ENCODE measurements at regions not wholly inside any gene's neighbourhood (a gene's known extent, or its start where the extent isn't known, plus 50 kb on each side); places are given as distances from the start of the nearest gene placed in this dataset.

DNA sequence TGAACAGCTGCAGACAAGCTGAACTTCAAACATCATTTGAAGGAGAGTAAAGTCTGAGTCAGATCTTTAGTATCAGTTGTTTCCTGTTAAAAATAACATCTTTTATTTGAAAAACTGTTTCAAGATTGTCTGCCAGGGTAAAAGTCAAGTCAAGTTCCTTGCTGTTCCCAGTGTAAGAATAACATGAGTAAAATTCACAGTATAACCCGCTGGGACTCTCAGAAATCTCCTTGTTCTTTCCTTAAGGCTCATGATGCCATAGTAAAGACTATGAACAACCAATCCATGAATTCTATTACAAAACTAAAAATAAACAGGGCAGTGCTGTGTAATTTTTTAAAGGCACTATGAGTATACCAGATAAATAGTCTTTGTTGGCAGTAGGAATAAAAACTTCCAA is 112.9 kb downstream of the IRS2 start:
- Histone ChIP-seq H3K4me1 (ENCODE audit: control insufficient read depth in 1 of 2, insufficient read depth in 2 of 2, low read length in 2 of 2) (no peaks in the 10 kb centered on the region), H3K79me2 (ENCODE audit: insufficient read depth, low read length) (no peaks in the 10 kb centered on the region), H3K4me3 (replicated peaks in 1 of 3; ENCODE audit: low read depth in 2 of 3, low read length in 3 of 3) (no peak overlapping the region), H3K27me3 (ENCODE audit: control insufficient read depth in 2 of 2, insufficient read depth in 2 of 2, low read length in 2 of 2) (no peaks in the 10 kb centered on the region), H3K36me3 (replicated peaks in 1 of 2; ENCODE audit: control insufficient read depth in 1 of 2, insufficient read depth in 2 of 2, low read length in 2 of 2) (no peaks in the 10 kb centered on the region), H3K4me2 (replicated peaks; ENCODE audit: extremely low read depth, low read length, poor library complexity, severe bottlenecking) (no peak overlapping the region), H4K20me1 (ENCODE audit: insufficient read depth, low read length) (no peaks in the 10 kb centered on the region), H3K27ac (ENCODE audit: low read depth in 1 of 2, low read length in 2 of 2) (no peak overlapping the region), H2AFZ (ENCODE audit: insufficient read depth, low read depth, low read length, poor library complexity, severe bottlenecking) (no peak overlapping the region), H3K9ac (ENCODE audit: insufficient read depth, low read length, poor library complexity, severe bottlenecking) (no peak overlapping the region), H3K9me3 (replicated peaks in 1 of 2; ENCODE audit: control insufficient read depth in 1 of 2, insufficient read depth in 1 of 2, low read length in 2 of 2) (no peaks in the 10 kb centered on the region)
- no peak for DNase-seq
- Mint-ChIP-seq H3K4me3 (no peak overlapping the region), H3K27ac (no peak overlapping the region), H3K27me3 (ENCODE audit: low read depth in 3 of 3) (peaks cover 0 to 3% (median 2%) of the 10 kb centered on the region in 3 donors), H3K36me3 (no peaks in the 10 kb centered on the region), H3K9me3 (peaks cover 0 to 14% (median 0%) of the 10 kb centered on the region in 7 donors), H3K4me1 (peaks cover 12% of the 10 kb centered on the region)
- no peak for TF ChIP-seq CTCF (IDR thresholded peaks at IDR 0.05)
- intact Hi-C loops (cut with micrococcal nuclease), result no loop called here
- no CpG with 5 or more reads among the region's 1 CpG for WGBS (ENCODE audit: insufficient coverage)

- peaks cover 19% of the 10 kb centered on the region for H3K4me1 Mint-ChIP-seq
- no peaks in the 10 kb centered on the region for H4K20me1 ChIP-seq (ENCODE audit: insufficient read depth, low read length)
- no peak for DNase-seq
- peaks cover 0 to 3% (median 2%) of the 10 kb centered on the region in 3 donors for H3K27me3 Mint-ChIP-seq (ENCODE audit: low read depth in 3 of 3)
- WGBS (ENCODE audit: insufficient coverage), result no CpG with 5 or more reads among the region's 2 CpGs
- peaks cover 7 to 9% of the 10 kb centered on the region in 2 donors for H3K4me1 ChIP-seq (ENCODE audit: control insufficient read depth in 1 of 2, insufficient read depth in 2 of 2, low read length in 2 of 2)
- no peak overlapping the region for H3K27ac Mint-ChIP-seq
- peaks cover 0 to 14% (median 0%) of the 10 kb centered on the region in 7 donors for H3K9me3 Mint-ChIP-seq
- no peaks in the 10 kb centered on the region for H3K36me3 ChIP-seq (replicated peaks in 1 of 2; ENCODE audit: control insufficient read depth in 1 of 2, insufficient read depth in 2 of 2, low read length in 2 of 2)
- H3K9me3 ChIP-seq (replicated peaks in 1 of 2; ENCODE audit: control insufficient read depth in 1 of 2, insufficient read depth in 1 of 2, low read length in 2 of 2), result no peaks in the 10 kb centered on the region
- intact Hi-C loops (cut with micrococcal nuclease), result no loop called here
- no peak overlapping the region for H3K4me3 Mint-ChIP-seq
- no peak overlapping the region for H3K4me2 ChIP-seq (replicated peaks; ENCODE audit: extremely low read depth, low read length, poor library complexity, severe bottlenecking)
- H3K27me3 ChIP-seq (ENCODE audit: control insufficient read depth in 2 of 2, insufficient read depth in 2 of 2, low read length in 2 of 2), result no peaks in the 10 kb centered on the region
- TF ChIP-seq CTCF (IDR thresholded peaks at IDR 0.05), result no peak
- no peak overlapping the region for H3K4me3 ChIP-seq (replicated peaks in 1 of 3; ENCODE audit: low read depth in 2 of 3, low read length in 3 of 3)
- H3K27ac ChIP-seq (ENCODE audit: low read depth in 1 of 2, low read length in 2 of 2), result no peak overlapping the region
- H2AFZ ChIP-seq (ENCODE audit: insufficient read depth, low read depth, low read length, poor library complexity, severe bottlenecking), result no peak overlapping the region
- no peaks in the 10 kb centered on the region for H3K79me2 ChIP-seq (ENCODE audit: insufficient read depth, low read length)
- H3K9ac ChIP-seq (ENCODE audit: insufficient read depth, low read length, poor library complexity, severe bottlenecking), result no peak overlapping the region
- no peaks in the 10 kb centered on the region for H3K36me3 Mint-ChIP-seq
Measured at GRCh38 chr13:109672545-109672944, 113.8 kb downstream of the IRS2 start.

Measured in CD14-positive monocyte (primary cell).